GM19043 (cell line): ENCODE measurements at regions not wholly inside any gene's neighbourhood (a gene's known extent, or its start where the extent isn't known, plus 50 kb on each side); places are given as distances from the start of the nearest gene placed in this dataset.
"Not testable (repeated sequence)": the region's sequence is repeated elsewhere in the genome, so short reads cannot be mapped to it uniquely, and the experiment has no call there.

Experiments
- ATAC-seq: cut with Tn5 transposase; IDR thresholded peaks from one replicate; pipeline ENCODE4 v1.9.1; 2021; ENCODE audit warnings: low read depth; ENCODE audit not compliant: unreplicated experiment

GRCh38 chr3:174533286-174533685, 325.8 kb upstream of the NAALADL2 start:
- no peak for ATAC-seq

- ATAC-seq: no peak
These were observed 322.8 kb upstream of the NAALADL2 start for GRCh38 chr3:174536319-174536718.

DNA sequence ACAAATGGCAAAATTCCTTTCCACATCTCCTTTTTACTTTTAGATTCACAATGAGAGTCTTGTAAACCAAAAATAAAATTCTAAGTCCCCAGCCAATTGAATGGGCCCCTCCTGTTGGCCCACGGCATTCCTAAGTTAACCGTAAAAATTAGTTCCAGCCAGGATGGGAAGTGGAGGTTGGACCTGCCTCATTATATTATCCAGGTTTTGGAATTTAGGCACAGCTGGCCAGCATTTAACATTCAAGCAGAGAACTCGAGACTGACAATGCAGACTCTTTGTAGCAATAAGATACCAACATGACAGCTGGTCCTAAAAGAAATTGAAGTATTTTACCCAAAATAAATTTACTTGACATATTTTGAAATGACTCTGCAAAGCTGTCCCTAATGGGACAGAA, 321.0 kb upstream of the NAALADL2 start:
- no peak for ATAC-seq

DNA sequence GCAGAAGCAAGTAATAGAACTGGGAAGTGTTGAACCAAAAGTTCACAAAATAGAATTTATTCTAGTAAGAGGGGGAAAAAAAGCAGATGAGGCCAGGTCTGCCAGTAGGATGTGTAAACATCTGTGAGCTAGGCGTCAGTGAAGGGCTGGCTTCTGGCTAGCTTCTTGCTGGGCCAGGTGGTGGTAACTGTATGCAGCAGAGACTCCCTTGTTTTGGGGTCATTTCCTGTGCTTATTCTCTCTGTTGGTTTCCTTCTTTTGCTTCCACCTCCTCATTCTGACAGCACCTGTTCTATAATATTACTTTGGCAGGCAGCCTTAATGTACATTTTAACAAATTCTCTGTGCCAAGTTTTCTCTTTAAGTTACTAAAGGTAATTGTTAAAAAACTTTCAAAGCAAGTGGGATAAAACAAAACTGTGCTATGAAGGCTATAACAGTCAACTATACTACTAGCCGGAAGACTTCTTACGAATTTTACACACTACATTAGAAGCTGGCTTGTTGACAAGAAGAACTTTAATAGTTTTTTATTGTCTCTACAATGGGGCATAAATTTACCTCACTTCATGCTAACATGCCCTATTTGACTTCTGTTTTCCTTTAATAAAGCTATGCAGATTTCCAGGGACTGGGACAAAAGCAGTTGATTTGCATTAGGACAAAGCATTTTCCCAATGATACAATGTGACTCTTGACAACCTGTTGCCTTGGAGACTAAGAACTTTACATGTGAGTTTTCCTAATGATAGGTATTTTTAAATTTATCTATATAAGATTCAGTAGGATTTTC, 318.8 kb upstream of the NAALADL2 start:
- ATAC-seq: no peak

- ATAC-seq: no peak
These were observed 317.3 kb upstream of the NAALADL2 start for GRCh38 chr3:174541708-174542315.

DNA sequence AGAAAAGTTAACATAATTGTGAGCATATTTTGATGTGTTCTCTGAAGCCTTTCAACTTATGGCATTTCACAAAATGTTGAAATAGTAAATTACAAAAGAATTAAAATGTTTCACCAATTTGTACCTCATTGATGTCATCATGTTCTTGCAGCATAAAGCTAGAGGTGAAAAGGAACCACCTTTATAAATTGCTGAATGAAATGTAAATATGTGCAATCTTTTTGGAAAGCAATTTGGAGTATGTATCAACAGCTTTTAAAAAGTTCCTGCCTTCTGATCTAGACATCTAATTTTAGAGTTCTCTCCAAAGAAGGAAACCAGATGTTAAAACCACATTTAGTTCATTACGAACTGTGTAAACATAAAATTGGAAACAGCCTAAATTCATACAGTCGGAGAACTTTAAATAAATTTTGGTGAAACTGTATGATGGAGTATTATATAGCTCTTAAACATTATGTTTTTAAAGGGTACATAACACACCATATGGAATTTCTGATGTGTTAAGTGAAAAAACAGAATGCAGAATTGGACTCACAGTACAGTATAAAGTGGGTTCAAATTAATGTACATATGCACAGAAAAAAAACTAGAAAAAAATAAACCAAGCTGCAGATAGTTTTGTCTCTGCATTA, 311.2 kb upstream of the NAALADL2 start:
- no peak for ATAC-seq

DNA sequence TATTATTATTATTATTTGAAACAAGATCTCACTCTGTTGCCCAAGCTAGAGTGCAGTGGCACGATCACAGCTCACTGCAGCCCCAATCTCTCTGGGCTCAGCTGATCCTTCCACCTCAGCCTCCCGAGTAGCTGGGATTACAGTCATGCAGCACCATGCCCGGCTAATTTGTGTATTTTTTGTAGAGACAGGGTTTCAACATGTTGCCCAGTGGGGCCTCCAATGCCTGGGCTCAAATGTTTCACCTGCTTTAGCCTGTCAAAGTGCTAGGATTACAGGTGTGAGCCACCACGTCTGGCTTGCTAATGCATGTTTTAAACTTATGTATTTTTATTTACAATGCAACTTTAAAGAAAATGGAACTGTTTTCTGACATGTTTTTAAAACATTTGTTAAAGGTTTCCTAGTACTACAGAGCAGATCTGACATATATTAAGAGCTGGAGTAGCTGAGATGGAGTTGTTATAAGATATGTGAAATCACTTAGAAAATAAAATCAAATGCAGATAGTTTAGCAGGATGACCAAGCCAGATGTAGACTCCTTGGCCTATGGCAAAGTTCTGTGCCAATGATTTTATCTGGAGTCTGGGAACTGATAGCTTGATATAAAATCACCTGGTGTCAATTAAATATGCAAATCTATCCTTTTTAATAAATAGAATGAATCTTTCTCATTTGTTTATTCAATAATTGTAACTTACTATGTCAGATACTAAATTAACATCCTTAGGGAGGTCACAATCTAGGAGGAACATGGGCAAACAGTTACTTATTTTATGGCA, 310.1 kb upstream of the NAALADL2 start:
- no peak for ATAC-seq

DNA sequence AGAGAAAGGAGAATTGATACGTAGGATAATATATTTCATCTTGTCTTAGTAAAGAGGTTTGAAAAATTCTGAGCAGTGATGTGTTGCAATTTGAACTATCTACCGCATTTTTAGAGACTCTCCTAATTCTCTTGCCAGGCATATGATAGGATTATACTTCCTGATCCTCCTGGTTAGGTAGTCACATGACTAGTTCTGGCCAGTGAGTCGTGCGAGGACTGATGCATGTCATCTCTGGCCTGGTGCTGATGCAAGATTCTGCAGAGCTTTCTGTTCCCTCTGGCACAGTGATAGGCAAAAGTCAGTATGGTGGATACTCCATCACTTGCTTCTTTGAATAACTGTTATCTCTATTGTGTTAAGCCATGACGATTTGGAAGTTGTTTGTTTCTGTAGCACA, 277.6 kb upstream of the NAALADL2 start:
- ATAC-seq: no peak

DNA sequence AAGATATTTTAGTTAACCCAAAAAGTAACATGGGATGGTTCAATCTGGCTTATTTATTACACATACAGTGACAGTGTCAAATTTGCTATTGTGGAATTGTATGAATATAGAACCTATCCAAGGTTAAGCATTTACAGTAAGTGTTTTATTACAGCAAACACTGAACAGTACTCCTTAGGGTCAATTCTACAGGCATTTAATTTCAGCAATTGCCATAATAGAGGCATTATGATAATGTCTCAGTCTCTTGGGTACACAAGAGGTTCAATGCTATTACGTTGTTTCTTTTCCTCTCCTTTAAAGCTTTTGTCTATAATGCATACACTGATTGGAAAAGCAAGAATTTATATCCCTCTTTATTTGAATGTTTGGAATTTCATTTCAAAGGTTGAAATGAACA, 275.7 kb upstream of the NAALADL2 start:
- no peak for ATAC-seq

- not testable (repeated sequence) for ATAC-seq
These were observed 272.0 kb upstream of the NAALADL2 start for GRCh38 chr3:174587137-174587536.

GRCh38 chr3:174596447-174596982, 262.6 kb upstream of the NAALADL2 start:
- ATAC-seq: no peak

DNA sequence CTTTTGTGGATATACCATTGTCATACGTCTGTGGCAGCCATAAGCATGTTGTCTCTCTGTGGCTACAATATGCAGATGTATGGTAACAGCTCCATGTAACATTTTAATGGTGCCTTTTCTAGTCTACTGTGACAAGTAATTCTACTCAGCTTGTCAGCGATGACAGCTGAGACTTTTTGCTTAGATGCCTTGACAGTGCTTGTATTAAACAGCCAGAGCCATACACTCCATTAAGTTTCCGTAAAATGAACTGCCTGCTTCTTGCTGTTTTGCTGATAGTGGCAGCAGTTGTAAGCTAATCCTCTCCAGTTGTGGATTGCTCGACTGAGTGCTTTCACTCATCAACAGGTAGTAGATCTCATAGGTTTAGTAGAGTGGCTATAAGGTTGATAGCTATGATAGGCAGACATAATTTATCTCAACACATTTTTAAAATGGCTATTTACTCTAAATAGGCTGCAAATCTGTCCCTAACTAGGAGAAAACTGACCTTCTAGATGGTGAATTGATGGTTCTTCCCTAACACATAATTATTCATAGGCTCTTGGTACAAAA, 260.2 kb upstream of the NAALADL2 start:
- no peak for ATAC-seq

- ATAC-seq: no peak
These were observed 246.0 kb upstream of the NAALADL2 start for GRCh38 chr3:174613173-174613572.

DNA sequence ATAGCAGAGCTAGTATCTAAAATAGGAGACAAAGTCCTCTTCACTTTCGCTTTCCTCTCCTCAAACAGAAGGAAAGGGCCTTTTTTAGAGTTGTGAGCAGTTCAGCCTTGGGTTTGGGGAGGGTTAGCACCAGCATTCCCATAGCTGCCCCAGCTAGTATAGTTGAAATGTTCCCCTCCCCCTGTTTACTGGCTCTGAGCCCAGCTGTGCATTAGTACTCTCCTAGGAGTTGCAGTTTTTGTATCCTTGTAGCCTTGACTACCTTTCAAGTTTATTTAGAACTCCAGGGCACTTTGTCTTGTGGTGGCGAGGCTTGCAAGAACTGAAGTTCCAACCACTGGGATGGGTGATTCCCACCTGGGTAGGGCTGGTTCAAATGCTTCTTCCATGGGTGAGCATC, 245.1 kb upstream of the NAALADL2 start:
- no peak for ATAC-seq

GRCh38 chr3:174618368-174619080, 240.6 kb upstream of the NAALADL2 start:
- no peak for ATAC-seq

- ATAC-seq: no peak
These were observed 239.9 kb upstream of the NAALADL2 start for GRCh38 chr3:174619239-174619638.

- no peak for ATAC-seq
These were observed 239.0 kb upstream of the NAALADL2 start for GRCh38 chr3:174620138-174620537.

GRCh38 chr3:174620855-174621472, 238.2 kb upstream of the NAALADL2 start:
- no peak for ATAC-seq

GRCh38 chr3:174633342-174633741, 225.8 kb upstream of the NAALADL2 start:
- ATAC-seq: no peak
